Right lung (tissue), 2 donors: ENCODE measurements at regions not wholly inside any gene's neighbourhood (a gene's known extent, or its start where the extent isn't known, plus 50 kb on each side); places are given as distances from the start of the nearest gene placed in this dataset.
A peak's percentile ranks its signal among the peaks of the same experiment; 100 is the strongest.

Source experiments
- DNase-seq, 2 donors: peaks; one replicate each; pipeline ENCODE4 v3.0.0-alpha.2; 2013

- DNase-seq = no peak
Measured at GRCh38 chr5:5685737-5686136, 263.3 kb downstream of the ICE1 start.

- DNase-seq = no peak
Measured at GRCh38 chr5:5683174-5683573, 260.7 kb downstream of the ICE1 start.

GRCh38 chr5:5678909-5679308 is 256.4 kb downstream of the ICE1 start:
- no peak for DNase-seq

GRCh38 chr5:5677738-5678137 is 255.3 kb downstream of the ICE1 start:
- DNase-seq = no peak

GRCh38 chr5:5676218-5676617 is 253.7 kb downstream of the ICE1 start:
- DNase-seq = no peak

GRCh38 chr5:5675511-5675910 is 253.0 kb downstream of the ICE1 start:
- no peak for DNase-seq

GRCh38 chr5:5671823-5672222 is 249.3 kb downstream of the ICE1 start:
- no peak for DNase-seq

- DNase-seq = no peak
Measured at GRCh38 chr5:5667136-5667554, 244.7 kb downstream of the ICE1 start.

- no peak for DNase-seq
Measured at GRCh38 chr5:5666369-5666768, 243.9 kb downstream of the ICE1 start.

- no peak for DNase-seq
Measured at GRCh38 chr5:5666076-5666365, 243.5 kb downstream of the ICE1 start.

- no peak for DNase-seq
Measured at GRCh38 chr5:5665225-5666075, 243.0 kb downstream of the ICE1 start.

- no peak for DNase-seq
Measured at GRCh38 chr5:5658889-5659465, 236.5 kb downstream of the ICE1 start.

- DNase-seq = no peak
Measured at GRCh38 chr5:5658226-5658625, 235.7 kb downstream of the ICE1 start.

- no peak for DNase-seq
Measured at GRCh38 chr5:5652181-5652580, 229.7 kb downstream of the ICE1 start.

- DNase-seq = no peak
Measured at GRCh38 chr5:5650949-5651348, 228.5 kb downstream of the ICE1 start.

GRCh38 chr5:5650242-5650641 is 227.8 kb downstream of the ICE1 start:
- DNase-seq = no peak

- no peak for DNase-seq
Measured at GRCh38 chr5:5649641-5650040, 227.2 kb downstream of the ICE1 start.

- DNase-seq = no peak
Measured at GRCh38 chr5:5648694-5649093, 226.2 kb downstream of the ICE1 start.

- DNase-seq = no peak
Measured at GRCh38 chr5:5645891-5646290, 223.4 kb downstream of the ICE1 start.

- no peak for DNase-seq
Measured at GRCh38 chr5:5645198-5645597, 222.7 kb downstream of the ICE1 start.

GRCh38 chr5:5644249-5644648 is 221.8 kb downstream of the ICE1 start:
- no peak for DNase-seq

GRCh38 chr5:5643481-5643880 is 221.0 kb downstream of the ICE1 start:
- no peak for DNase-seq

- peak; percentile 23 to 29 for DNase-seq
Measured at GRCh38 chr5:5638211-5638610, 215.7 kb downstream of the ICE1 start.

GRCh38 chr5:5637173-5637572 is 214.7 kb downstream of the ICE1 start:
- no peak for DNase-seq
